SW 1271 (cell line): ENCODE measurements at regions not wholly inside any gene's neighbourhood (a gene's known extent, or its start where the extent isn't known, plus 50 kb on each side); places are given as distances from the start of the nearest gene placed in this dataset.
"Not testable (repeated sequence)": the region's sequence is repeated elsewhere in the genome, so short reads cannot be mapped to it uniquely, and the experiment has no call there.

Experiments used
- DNase-seq, 2 experiments: peaks; one replicate each; lab custom pipeline; 2025; lab: John Stamatoyannopoulos, UW

- DNase-seq, result not testable (repeated sequence)
These were observed 111.8 kb upstream of the ANKRD30BL start for GRCh38 chr2:132273585-132273984.

- no peak for DNase-seq
These were observed 112.2 kb upstream of the ANKRD30BL start for GRCh38 chr2:132274000-132274399.

GRCh38 chr2:132275396-132275795, 113.6 kb upstream of the ANKRD30BL start:
- DNase-seq, result no peak

- DNase-seq, result no peak
These were observed 114.8 kb upstream of the ANKRD30BL start for GRCh38 chr2:132276571-132276981.

GRCh38 chr2:132278267-132278666, 116.5 kb upstream of the ANKRD30BL start:
- DNase-seq, result no peak

- no peak for DNase-seq
These were observed 117.6 kb upstream of the ANKRD30BL start for GRCh38 chr2:132279344-132279743.

DNA sequence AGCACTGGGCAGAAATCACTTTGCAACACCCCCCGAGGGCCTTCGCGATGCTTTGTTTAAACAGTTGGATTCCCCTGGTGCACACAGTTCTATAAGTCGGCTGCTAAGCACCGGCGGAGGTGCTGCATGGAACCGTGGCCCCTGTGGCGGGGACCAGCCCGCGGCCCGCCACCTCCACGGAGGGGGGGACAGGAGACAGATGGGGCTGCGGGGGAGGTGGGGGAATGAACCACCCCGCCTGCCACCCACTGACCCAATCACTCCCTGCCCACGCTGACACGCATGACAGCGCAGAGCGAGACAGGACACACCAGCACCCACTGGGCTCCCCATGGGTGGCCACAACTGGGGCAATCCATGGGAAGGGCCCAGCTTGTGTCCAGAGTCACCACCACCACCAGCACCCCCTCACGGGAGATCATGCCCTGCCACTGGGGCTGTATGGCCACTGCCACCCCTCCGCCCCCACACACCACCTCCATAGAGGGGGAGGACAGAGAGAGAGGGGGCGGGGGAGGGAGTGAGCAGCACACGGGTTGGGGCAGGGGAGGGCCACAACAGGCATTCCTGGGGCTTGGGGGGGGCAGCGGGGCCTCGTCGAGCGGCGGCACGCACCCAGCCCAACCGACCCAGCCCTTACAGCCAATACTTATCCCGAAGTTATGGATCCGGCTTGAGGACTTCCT, 118.3 kb upstream of the ANKRD30BL start:
- no peak for DNase-seq

DNA sequence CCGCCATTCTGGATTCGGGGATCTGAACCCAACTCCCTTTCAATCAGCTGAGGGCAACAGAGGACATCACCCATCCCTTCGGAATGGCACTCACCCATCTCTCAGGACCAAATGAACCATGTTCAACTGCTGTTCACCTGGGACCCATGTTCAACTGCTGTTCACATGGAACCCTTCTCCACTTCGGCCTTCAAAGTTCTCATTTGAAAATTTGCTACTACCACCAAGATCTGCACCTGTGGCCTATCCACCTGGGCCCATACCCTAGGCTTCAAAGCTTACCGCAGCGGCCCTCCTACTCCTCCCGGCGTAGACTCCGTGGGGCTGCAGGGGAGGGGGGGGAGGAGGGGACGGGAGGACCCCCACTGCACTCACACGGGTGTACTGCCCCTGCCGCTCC, 119.2 kb upstream of the ANKRD30BL start:
- DNase-seq, result no peak

DNA sequence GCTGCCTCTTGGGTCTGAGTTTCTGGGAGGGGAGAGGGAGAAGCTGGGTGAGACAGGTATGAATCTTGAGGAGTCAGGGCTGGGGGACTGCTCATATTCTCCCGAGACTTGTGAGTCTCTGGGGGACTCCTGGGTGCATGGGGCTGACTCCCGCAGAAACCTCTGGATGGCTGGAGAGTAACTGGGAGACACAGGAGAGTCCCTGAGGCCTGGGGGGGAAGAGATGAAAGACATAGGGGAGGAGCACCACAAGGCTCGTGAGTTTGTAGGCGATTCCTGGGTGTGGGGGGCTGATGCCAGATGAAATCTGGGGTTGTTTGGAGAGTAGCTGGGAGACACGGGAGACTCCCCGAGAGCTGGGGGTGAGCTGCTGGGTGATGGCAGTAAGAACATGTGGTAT, 120.4 kb upstream of the ANKRD30BL start:
- not testable (repeated sequence) for DNase-seq

DNA sequence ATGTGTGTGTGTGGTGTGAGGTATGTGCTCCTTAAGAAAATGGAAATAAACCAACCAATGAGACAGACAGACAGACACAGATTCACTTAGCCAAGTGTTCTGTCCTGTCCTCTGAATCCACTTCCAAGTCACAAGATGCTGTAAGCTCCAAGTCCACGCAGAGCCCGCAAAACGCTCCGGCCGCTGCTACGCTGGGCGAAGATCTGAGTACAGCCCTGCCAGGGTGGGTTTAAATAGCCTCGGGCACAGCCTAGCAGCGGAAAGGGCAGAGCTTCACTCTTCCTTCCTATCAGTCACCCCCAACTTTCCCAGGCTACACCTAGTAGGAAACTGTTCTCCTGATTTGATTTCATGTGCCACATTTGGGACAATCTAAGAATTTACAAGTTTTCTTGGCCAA, 121.2 kb upstream of the ANKRD30BL start:
- no peak for DNase-seq

- DNase-seq, result not testable (repeated sequence)
These were observed 124.6 kb upstream of the ANKRD30BL start for GRCh38 chr2:132286289-132286911.

- DNase-seq, result not testable (repeated sequence)
These were observed 126.2 kb upstream of the ANKRD30BL start for GRCh38 chr2:132287910-132288309.

GRCh38 chr2:132289138-132289537, 127.4 kb upstream of the ANKRD30BL start:
- not testable (repeated sequence) for DNase-seq

GRCh38 chr2:132289812-132290211, 126.8 kb upstream of the GPR39 start:
- DNase-seq, result not testable (repeated sequence)

- not testable (repeated sequence) for DNase-seq
These were observed 115.8 kb upstream of the GPR39 start for GRCh38 chr2:132300592-132301378.

DNA sequence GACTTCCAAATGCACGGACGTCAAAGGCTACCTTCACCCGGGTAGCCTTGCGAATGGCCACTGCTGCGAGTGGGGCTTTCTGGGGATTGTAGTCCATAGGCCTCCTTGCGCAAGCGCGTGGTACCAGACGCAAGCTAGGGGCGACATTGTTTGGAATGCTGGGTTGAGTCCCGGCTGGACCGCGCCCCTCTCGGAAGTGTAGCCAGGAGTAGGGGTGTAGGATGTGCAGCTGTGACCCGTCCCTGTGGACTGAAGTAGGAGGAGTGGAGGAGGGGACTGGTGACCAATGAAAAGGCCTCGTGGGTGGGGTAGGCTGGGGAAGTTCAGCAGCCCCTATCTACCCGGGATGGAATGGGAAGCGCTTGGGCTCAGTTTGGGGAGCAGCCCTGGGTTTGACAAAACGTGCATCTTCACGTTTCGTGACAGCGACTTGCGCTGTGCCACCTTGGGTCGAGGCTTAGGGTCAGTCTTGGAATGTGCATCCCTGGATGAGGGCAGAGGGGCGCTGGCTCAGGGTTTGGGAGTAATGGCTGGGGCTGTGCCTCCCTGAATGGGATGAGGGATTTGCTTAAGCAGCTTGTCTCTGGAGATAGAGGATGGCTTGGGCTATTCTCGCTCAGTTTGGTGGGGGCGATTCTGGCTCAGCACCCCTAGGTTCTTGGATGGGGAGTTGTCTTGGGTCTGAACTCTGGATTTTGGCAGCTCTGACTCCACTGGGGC, 111.8 kb upstream of the GPR39 start:
- not testable (repeated sequence) for DNase-seq

- DNase-seq, result not testable (repeated sequence)
These were observed 108.9 kb upstream of the GPR39 start for GRCh38 chr2:132307613-132308198.

DNA sequence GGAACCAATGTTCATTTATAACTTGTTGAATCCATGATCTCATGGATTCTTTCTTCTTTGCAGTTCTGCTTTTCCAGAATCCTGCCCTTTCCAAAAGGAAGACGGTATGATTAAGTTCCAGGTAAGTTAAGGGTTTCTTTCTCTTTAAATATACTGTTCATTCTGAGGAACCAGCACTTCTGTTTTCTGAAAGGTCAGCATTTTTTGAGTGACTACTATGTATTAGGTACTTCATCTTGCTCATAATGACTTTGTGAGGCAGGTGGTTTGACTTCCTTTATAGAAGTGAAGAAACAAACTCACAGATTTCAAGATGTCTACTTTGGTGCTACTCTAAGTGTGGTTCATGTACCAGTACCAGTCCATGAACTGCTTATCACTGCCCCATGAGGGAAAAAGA, 107.4 kb upstream of the GPR39 start:
- DNase-seq, result not testable (repeated sequence)

- DNase-seq, result not testable (repeated sequence)
These were observed 101.1 kb upstream of the GPR39 start for GRCh38 chr2:132315546-132315945.

DNA sequence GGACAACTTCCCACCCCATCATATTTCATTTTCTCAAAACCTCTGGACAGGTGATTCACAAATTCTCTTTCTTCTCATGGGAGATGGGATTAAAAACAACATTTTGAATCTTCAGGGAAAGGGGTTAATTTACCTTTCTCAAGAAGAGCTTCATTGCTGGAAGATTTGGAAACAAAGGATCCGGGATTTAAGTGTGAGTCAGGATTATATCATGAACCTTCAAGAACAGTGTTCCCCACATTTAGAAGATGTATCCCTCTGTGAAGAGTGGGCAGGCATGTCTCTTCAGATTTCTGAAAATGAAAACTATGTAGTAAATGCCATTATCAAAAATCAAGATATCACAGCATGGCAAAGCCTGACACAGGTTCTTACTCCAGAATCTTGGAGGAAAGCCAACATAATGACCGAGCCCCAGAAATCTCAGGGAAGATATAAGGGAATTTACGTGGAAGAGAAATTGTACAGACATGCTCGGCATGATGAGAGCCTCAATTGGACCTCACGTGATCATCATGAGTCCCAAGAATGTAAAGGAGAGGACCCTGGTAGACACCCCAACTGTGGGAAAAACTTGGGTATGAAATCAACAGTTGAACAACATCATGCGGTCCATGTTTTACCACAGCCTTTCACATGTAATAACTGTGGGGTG, 99.5 kb upstream of the GPR39 start:
- not testable (repeated sequence) for DNase-seq

- not testable (repeated sequence) for DNase-seq
These were observed 98.1 kb upstream of the GPR39 start for GRCh38 chr2:132318481-132318880.
